ENCODE measurements at regions not wholly inside any gene's neighbourhood (a gene's known extent, or its start where the extent isn't known, plus 50 kb on each side); places are given as distances from the start of the nearest gene placed in this dataset.

GRCh38 chr7:82631998-82632397 lies 188.4 kb upstream of the CACNA2D1 start:
- TF ChIP-seq CTCF (IDR thresholded peaks at IDR 0.05; ENCODE audit: insufficient read depth, low read depth, low read length, missing control alignments): no peak
- H3K4me3 ChIP-seq (ENCODE audit: low read length): no peak overlapping the region
- DNase-seq (ENCODE audit: low read depth): no peak

GRCh38 chr7:82629583-82629982 lies 186.0 kb upstream of the CACNA2D1 start:
- no peak overlapping the region for H3K4me3 ChIP-seq (ENCODE audit: low read length)
- no peak for TF ChIP-seq CTCF (IDR thresholded peaks at IDR 0.05; ENCODE audit: insufficient read depth, low read depth, low read length, missing control alignments)
- DNase-seq (ENCODE audit: low read depth): no peak

GRCh38 chr7:82625377-82625776 lies 181.8 kb upstream of the CACNA2D1 start:
- H3K4me3 ChIP-seq (ENCODE audit: low read length): no peak overlapping the region
- peak; percentile 55 for TF ChIP-seq CTCF (IDR thresholded peaks at IDR 0.05; ENCODE audit: insufficient read depth, low read depth, low read length, missing control alignments)
- peak; percentile 6 for DNase-seq (ENCODE audit: low read depth)

GRCh38 chr7:82624965-82625364 lies 181.4 kb upstream of the CACNA2D1 start:
- no peak overlapping the region for H3K4me3 ChIP-seq (ENCODE audit: low read length)
- no peak for TF ChIP-seq CTCF (IDR thresholded peaks at IDR 0.05; ENCODE audit: insufficient read depth, low read depth, low read length, missing control alignments)
- DNase-seq (ENCODE audit: low read depth): no peak

GRCh38 chr7:82624337-82624736 lies 180.8 kb upstream of the CACNA2D1 start:
- DNase-seq (ENCODE audit: low read depth): peak; percentile 6
- H3K4me3 ChIP-seq (ENCODE audit: low read length): no peak overlapping the region
- no peak for TF ChIP-seq CTCF (IDR thresholded peaks at IDR 0.05; ENCODE audit: insufficient read depth, low read depth, low read length, missing control alignments)

GRCh38 chr7:82623812-82624211 lies 180.2 kb upstream of the CACNA2D1 start:
- DNase-seq (ENCODE audit: low read depth): no peak
- no peak overlapping the region for H3K4me3 ChIP-seq (ENCODE audit: low read length)
- TF ChIP-seq CTCF (IDR thresholded peaks at IDR 0.05; ENCODE audit: insufficient read depth, low read depth, low read length, missing control alignments): no peak

- no peak for DNase-seq (ENCODE audit: low read depth)
- H3K4me3 ChIP-seq (ENCODE audit: low read length): no peak overlapping the region
- no peak for TF ChIP-seq CTCF (IDR thresholded peaks at IDR 0.05; ENCODE audit: insufficient read depth, low read depth, low read length, missing control alignments)
These were observed 173.6 kb upstream of the CACNA2D1 start for GRCh38 chr7:82617156-82617555.
